ENCODE measurements at regions not wholly inside any gene's neighbourhood (a gene's known extent, or its start where the extent isn't known, plus 50 kb on each side); places are given as distances from the start of the nearest gene placed in this dataset.

- DNase-seq (ENCODE audit: low read depth in 2 of 2) = no peak
Measured at GRCh38 chr6:29884261-29884660, 56.6 kb downstream of the HLA-G start.

GRCh38 chr6:29886701-29887100 lies 55.6 kb upstream of the HLA-A start:
- DNase-seq (ENCODE audit: low read depth in 2 of 2) = no peak

- DNase-seq (ENCODE audit: low read depth in 2 of 2) = no peak
Measured at GRCh38 chr6:29887330-29887818, 55.0 kb upstream of the HLA-A start.

- peak; percentile 63 to 82 for DNase-seq (ENCODE audit: low read depth in 2 of 2)
Measured at GRCh38 chr6:29887819-29888776, 54.2 kb upstream of the HLA-A start.
